Vagina (tissue), 2 donors: ENCODE measurements at regions not wholly inside any gene's neighbourhood (a gene's known extent, or its start where the extent isn't known, plus 50 kb on each side); places are given as distances from the start of the nearest gene placed in this dataset.

Experiments
- POLR2A ChIP-seq, 2 donors: fragments of 450-650 bp; IDR thresholded peaks; one replicate each; pipeline ENCODE4 v1.6.1; 2017; ENCODE audit warnings: antibody characterized with exemption in 2 of 2, mild to moderate bottlenecking in 2 of 2, moderate library complexity in 2 of 2
- POLR2AphosphoS5 ChIP-seq, 2 donors: sonication (generic); formaldehyde crosslinking; IDR thresholded peaks; one replicate each; pipeline ENCODE4 v1.9.0; 2017; ENCODE audit warnings: antibody characterized with exemption in 2 of 2, mild to moderate bottlenecking in 2 of 2, low read depth in 1 of 2; ENCODE audit not compliant: insufficient read depth in 1 of 2
- TF ChIP-seq, protein P1 (sequence below), 3 experiments: fragments of 450-650 bp in 2 of 3; fragments of 200-600 bp in 1 of 3; sonication (generic) in 1 of 3; IDR thresholded peaks; one replicate each; pipeline ENCODE4 v1.5.1; 2017 to 2019; ENCODE audit warnings: antibody characterized with exemption in 3 of 3, mild to moderate bottlenecking in 2 of 3, moderate library complexity in 2 of 3

DNA sequence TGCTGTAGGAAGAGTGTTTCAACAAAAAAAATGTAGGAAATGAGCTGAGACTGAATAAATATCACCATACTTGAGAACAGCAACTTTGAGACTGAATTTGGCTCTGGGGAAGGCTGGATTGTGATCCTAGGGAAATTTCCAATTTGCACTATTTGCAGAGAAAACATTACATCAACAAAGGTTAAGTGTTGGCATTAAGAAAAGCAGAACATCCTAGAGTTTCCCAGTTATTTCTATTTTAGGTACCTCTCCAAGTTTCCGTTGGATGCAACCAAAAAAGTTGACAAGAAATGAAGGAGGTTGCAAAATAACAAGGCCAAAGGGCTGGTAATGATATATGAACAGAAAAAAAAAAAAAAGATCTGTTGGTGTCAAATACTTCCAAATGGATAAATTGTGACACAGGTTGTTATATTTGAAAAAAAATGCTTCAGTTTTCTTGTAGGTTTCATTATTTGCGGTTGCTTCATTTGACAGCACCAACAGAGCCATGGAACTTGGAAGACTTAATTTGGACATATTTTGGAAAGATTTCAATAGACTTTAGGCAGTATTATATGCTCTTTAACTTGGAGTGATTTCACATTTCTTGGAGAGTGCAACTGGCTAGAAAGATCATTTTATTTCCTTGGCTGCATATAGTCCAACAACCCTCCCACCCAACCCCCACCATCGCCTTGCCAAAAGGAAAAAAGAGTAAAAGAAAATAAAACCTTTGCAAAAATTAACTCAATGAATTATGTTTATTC, 230.8 kb downstream of the ZNF608 start:
- TF ChIP-seq, protein P1, sequence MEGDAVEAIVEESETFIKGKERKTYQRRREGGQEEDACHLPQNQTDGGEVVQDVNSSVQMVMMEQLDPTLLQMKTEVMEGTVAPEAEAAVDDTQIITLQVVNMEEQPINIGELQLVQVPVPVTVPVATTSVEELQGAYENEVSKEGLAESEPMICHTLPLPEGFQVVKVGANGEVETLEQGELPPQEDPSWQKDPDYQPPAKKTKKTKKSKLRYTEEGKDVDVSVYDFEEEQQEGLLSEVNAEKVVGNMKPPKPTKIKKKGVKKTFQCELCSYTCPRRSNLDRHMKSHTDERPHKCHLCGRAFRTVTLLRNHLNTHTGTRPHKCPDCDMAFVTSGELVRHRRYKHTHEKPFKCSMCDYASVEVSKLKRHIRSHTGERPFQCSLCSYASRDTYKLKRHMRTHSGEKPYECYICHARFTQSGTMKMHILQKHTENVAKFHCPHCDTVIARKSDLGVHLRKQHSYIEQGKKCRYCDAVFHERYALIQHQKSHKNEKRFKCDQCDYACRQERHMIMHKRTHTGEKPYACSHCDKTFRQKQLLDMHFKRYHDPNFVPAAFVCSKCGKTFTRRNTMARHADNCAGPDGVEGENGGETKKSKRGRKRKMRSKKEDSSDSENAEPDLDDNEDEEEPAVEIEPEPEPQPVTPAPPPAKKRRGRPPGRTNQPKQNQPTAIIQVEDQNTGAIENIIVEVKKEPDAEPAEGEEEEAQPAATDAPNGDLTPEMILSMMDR (IDR thresholded peaks at IDR 0.05), result no peak
- TF ChIP-seq POLR2AphosphoS5 (IDR thresholded peaks at IDR 0.05; ENCODE audit: insufficient read depth in 1 of 2, low read depth in 1 of 2) (peak in 1 of 2 donors; percentile 17), POLR2A (IDR thresholded peaks at IDR 0.05) (no peak)
